Dendritic cell treated with granulocyte-macrophage colony-stimulating factor and Interleukin-4, amounts not matched to agents 40 ng/mL and 50 ng/mL, for 4 days (primary cell): ENCODE measurements at regions not wholly inside any gene's neighbourhood (a gene's known extent, or its start where the extent isn't known, plus 50 kb on each side); places are given as distances from the start of the nearest gene placed in this dataset.
"Not testable (repeated sequence)": the region's sequence is repeated elsewhere in the genome, so short reads cannot be mapped to it uniquely, and the experiment has no call there.

ENCODE experiments used
- H3K27ac Mint-ChIP-seq: one replicate; pipeline ENCODE4 v1.8.0; 2022; ENCODE audit warnings: mild to moderate bottlenecking, mixed read lengths
- H3K27me3 Mint-ChIP-seq: one replicate; pipeline ENCODE4 v1.8.0; 2022; ENCODE audit warnings: mild to moderate bottlenecking, mixed read lengths
- H3K36me3 Mint-ChIP-seq: one replicate; pipeline ENCODE4 v1.8.0; 2022; ENCODE audit warnings: low read depth, mixed read lengths
- H3K4me1 Mint-ChIP-seq: one replicate; pipeline ENCODE4 v1.8.0; 2022; ENCODE audit warnings: low read depth, mixed read lengths
- H3K4me3 Mint-ChIP-seq: one replicate; pipeline ENCODE4 v1.8.0; 2022; ENCODE audit warnings: mild to moderate bottlenecking, moderate library complexity, mixed read lengths
- H3K9me3 Mint-ChIP-seq: one replicate; pipeline ENCODE4 v1.8.0; 2022; ENCODE audit warnings: mixed read lengths
- intact Hi-C: fragments of 100-400 bp; cut with micrococcal nuclease; formaldehyde crosslinking; loops from one replicate; pipeline ENCODE4 v1.15.0; 2022

DNA sequence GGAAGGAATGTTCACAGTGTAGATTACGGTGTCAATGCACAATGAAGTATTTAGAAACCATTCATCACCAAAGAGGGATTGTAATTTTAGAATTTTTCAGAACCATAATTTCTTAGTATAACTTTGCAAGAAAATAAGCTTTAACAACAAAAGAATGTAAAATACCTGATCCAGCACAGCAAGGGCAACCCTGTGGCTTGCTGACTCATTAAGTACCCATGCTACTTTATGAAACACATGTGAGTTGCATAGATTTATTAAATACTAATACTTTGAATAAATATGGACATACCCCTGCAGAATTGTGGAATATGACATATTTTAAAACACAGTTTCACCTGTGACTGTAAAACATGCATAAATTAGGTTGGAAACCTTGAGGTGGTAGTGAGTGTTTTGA, 281.3 kb downstream of the ZNF248 start:
- no peaks in the 10 kb centered on the region for H3K36me3 Mint-ChIP-seq
- no peak overlapping the region for H3K4me3 Mint-ChIP-seq
- intact Hi-C loops = no loop called here
- H3K9me3 Mint-ChIP-seq = peaks cover 64% of the 10 kb centered on the region
- H3K27me3 Mint-ChIP-seq = no peaks in the 10 kb centered on the region
- no peak overlapping the region for H3K27ac Mint-ChIP-seq
- no peaks in the 10 kb centered on the region for H3K4me1 Mint-ChIP-seq

DNA sequence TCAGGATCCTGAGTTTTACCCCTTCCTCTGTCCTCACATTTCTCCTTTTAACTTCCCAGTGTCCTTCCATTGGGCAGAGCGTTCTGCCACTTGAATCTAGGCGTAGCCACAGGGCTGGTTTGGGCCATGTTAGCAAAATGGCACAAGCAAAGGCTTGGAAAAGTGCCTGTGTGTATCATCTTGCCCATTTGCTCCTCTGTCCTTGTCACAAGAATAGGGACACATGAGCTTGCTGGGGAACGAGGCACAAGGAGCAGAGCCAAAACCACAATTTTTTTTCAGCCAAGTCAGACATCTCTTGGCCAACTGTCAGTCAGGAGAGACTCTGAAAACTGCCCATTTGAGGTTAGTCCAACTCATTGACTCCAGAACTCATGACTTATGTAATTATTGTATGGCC, 285.2 kb downstream of the ZNF248 start:
- Mint-ChIP-seq H3K27me3 (no peaks in the 10 kb centered on the region), H3K36me3 (no peaks in the 10 kb centered on the region), H3K4me3 (no peak overlapping the region), H3K4me1 (no peaks in the 10 kb centered on the region), H3K9me3 (peaks cover 76% of the 10 kb centered on the region), H3K27ac (no peak overlapping the region)
- intact Hi-C loops = no loop called here

DNA sequence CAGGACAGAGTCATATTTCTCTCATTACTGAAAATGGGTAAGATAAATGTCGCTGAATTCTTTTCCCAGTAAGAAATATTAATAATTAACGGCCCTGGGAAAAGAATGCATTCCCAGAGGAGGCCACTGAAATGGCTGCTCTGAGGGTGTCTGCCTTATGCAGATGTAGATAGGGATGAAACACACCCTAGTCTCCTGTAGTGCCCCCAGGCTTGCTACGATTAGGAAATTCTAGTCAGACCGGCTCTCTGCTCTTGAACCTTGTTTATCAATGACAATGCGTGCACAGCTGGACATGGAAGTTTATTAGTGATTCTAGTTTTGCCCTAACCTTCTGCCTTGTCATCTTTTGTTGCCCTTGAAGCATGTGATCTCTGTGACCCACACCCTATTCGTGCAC, 291.1 kb downstream of the ZNF248 start:
- H3K27me3 Mint-ChIP-seq = no peaks in the 10 kb centered on the region

DNA sequence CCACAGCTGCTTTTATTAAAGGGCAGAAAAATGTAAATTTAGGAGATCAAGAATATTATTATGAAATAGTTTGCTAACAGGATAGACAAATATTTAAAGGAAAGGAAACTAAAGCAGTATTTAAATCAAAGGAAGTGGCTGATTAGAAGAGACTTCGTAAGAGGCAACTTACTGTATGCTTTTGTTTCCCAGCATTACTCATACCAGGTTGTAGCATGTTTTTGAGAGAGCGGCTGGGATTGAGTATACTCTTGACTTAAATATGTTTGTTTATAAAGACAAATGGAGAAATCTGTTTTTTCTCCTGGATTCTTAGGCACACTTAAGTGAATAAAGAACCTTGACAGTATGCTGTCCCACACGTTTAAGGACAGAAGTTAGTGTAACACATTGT, 293.7 kb downstream of the ZNF248 start:
- Mint-ChIP-seq H3K4me3 (no peak overlapping the region), H3K9me3 (peaks cover 49% of the 10 kb centered on the region), H3K36me3 (no peaks in the 10 kb centered on the region), H3K27me3 (no peaks in the 10 kb centered on the region), H3K4me1 (no peaks in the 10 kb centered on the region), H3K27ac (no peak overlapping the region)
- intact Hi-C loops = no loop called here

More for the DNA sequence above, 291.1 kb downstream of the ZNF248 start:
- no peak overlapping the region for H3K27ac Mint-ChIP-seq
- H3K9me3 Mint-ChIP-seq = peaks cover 43% of the 10 kb centered on the region
- H3K4me1 Mint-ChIP-seq = no peaks in the 10 kb centered on the region
- no peak overlapping the region for H3K4me3 Mint-ChIP-seq
- intact Hi-C loops = no loop called here
- no peaks in the 10 kb centered on the region for H3K36me3 Mint-ChIP-seq

DNA sequence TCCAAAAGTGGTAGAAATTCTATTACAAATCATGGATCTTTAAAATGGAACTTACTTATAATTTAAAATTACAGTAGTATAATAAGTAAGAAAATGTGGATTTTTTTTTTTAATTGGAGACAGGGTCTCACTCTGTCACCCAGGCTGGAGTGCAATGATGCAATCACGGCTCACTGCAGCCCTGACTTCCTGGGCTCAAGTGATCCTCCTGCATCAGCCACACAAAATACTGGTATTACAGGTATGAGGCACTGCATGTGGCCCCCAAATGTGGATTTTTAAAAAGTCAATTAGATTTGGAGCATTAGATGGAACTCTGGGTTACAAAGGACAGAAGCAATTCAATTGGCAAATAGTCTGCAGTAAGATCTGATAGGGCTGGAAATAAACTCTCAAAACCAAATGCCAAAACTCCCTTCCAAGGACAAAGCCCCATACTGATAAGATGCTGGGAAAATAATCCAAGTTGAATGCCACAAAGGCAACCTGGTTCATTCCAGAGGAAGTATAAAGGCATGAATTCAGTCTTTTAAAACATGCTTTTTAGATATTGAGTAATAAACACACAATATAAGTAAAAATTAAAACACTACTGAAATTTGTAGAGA, 294.2 kb downstream of the ZNF248 start:
- Mint-ChIP-seq H3K27me3 (no peaks in the 10 kb centered on the region), H3K9me3 (peaks cover 44% of the 10 kb centered on the region), H3K4me3 (no peak overlapping the region), H3K27ac (no peak overlapping the region), H3K4me1 (no peaks in the 10 kb centered on the region), H3K36me3 (no peaks in the 10 kb centered on the region)
- intact Hi-C loops = no loop called here

DNA sequence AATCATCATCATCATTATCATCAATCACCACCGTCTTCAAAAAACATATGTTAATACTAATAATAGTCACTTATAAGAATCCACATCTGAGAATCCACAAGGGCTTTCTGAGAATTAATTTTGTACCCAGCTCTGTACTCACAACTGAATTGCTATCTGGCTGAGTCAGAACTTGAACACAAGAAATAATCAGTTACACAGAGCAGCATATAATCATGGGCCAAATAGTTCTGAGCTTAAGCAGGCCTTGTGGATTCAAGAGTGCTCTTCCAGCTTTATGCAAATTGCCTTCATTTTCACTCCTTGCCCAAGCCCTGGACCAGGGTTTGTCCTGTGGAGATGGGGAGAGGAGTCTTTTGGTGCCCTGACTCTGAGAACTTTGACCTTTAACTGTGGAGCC, 304.5 kb downstream of the ZNF248 start:
- Mint-ChIP-seq H3K4me1 (no peaks in the 10 kb centered on the region), H3K4me3 (no peak overlapping the region)

DNA sequence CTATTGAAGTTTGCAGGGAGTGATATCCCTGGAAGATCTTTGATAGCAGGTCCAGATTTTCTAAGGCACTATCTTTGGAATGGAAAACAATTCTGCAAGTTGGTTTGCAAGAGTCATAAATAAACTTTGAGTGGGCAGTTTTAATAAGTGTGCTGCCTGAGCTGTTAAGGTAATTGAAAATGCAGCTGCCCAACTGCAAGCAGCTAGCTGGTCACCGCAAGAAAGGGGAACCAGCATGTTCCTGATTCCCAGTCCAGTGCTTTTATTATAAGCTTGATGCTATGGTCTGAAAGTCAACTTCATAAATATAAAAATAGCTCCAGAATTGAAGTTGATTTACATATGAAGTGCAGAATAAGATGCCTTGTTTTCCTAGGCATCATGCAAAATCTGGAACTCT, 308.4 kb downstream of the ZNF248 start:
- Mint-ChIP-seq H3K4me1 (no peaks in the 10 kb centered on the region), H3K36me3 (no peaks in the 10 kb centered on the region), H3K9me3 (peaks cover 73% of the 10 kb centered on the region), H3K4me3 (no peak overlapping the region), H3K27ac (no peak overlapping the region), H3K27me3 (no peaks in the 10 kb centered on the region)
- intact Hi-C loops = no loop called here

More for the DNA sequence above, 304.5 kb downstream of the ZNF248 start:
- H3K36me3 Mint-ChIP-seq = no peaks in the 10 kb centered on the region
- intact Hi-C loops = loop anchor here (10.0 kb wide), 1 partner anchor 58 kb away; no protein-coding TSS in a partner anchor
- H3K9me3 Mint-ChIP-seq = peaks cover 73% of the 10 kb centered on the region
- H3K27me3 Mint-ChIP-seq = no peaks in the 10 kb centered on the region
- no peak overlapping the region for H3K27ac Mint-ChIP-seq

DNA sequence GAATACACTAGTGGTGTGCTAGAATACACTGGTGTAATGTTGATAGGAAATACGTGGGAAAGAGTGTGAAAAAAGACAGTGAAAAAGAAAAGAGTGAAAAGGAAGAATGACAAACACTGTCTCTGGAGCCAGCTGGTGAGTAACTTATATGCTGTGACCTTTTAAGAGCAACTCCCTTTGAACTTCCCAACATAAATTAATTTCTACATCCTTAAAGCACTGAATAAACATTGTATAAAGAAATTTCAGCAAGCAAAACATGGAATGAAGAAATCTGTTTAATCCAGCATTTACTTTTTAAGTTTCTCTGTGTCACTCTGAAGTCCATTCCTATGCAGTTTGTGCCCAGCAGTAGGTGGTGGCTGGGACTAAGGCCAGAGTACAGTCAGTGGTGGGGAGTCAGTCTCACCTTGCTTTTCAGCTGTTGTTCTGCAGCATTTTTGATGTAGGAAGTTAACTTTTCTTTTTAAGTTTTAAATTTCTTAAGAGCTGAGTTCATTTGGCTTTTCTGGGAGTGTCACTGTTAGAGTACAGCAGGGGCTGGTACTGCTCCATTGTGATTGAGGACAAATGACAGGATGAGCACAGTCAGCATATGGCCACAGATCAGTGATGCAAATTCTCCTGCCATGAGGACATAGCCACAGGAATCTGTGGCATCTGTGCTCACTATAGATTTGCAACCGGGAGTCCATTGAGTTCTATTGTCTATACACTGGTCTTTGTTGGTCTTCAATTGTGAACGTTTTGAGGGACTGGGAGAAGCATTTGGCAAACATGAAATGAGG, 321.8 kb downstream of the ZNF248 start:
- intact Hi-C loops = no loop called here

DNA sequence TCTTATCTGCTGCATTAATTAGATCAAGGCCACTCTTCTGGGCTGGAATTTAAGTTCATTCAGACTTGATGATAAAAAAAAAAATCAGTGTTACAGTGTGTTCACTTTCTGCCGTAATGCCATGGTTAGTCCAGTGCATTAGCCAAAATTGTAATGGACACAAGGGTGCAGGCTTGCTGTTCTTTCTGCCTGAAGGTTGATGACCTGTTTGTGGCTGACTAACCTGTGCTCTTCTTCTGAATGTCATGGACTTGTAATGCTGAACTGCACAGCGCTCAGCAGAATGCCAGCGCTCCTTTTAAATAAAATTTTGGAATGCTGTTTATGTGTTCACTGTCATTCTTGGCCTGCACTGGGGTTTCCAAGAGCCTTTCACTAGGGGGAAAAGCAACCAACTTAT, 323.2 kb downstream of the ZNF248 start:
- intact Hi-C loops = no loop called here
- H3K27me3 Mint-ChIP-seq = no peaks in the 10 kb centered on the region
- peaks cover 53% of the 10 kb centered on the region for H3K9me3 Mint-ChIP-seq
- no peaks in the 10 kb centered on the region for H3K4me1 Mint-ChIP-seq
- H3K36me3 Mint-ChIP-seq = no peaks in the 10 kb centered on the region
- no peak overlapping the region for H3K4me3 Mint-ChIP-seq
- H3K27ac Mint-ChIP-seq = no peak overlapping the region

More for the DNA sequence above, 321.8 kb downstream of the ZNF248 start:
- Mint-ChIP-seq H3K4me1 (no peaks in the 10 kb centered on the region), H3K27ac (no peak overlapping the region), H3K4me3 (no peak overlapping the region), H3K36me3 (no peaks in the 10 kb centered on the region), H3K27me3 (no peaks in the 10 kb centered on the region), H3K9me3 (peaks cover 57% of the 10 kb centered on the region)

DNA sequence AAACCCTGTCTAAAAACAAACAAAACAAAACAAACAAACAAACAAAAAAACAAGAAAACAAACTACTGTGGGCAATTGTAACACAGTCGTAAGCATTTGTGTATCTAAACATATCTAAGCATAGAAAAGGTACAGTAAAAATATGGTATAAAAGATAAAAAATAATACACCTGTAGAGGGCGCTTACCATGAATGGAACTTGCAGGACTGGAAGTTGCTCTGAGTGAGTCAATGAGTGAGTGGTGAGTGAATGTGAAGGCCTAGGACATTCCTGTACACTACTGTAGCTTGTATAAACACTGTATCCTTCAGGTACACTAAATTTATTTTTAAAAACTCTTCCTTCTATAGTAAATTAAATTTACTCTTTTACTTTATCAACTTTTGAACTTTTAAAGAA, 332.0 kb downstream of the ZNF248 start:
- H3K4me3 Mint-ChIP-seq, H3K27ac Mint-ChIP-seq, intact Hi-C loops, H3K27me3 Mint-ChIP-seq, H3K4me1 Mint-ChIP-seq, H3K9me3 Mint-ChIP-seq, H3K36me3 Mint-ChIP-seq: not testable (repeated sequence)

DNA sequence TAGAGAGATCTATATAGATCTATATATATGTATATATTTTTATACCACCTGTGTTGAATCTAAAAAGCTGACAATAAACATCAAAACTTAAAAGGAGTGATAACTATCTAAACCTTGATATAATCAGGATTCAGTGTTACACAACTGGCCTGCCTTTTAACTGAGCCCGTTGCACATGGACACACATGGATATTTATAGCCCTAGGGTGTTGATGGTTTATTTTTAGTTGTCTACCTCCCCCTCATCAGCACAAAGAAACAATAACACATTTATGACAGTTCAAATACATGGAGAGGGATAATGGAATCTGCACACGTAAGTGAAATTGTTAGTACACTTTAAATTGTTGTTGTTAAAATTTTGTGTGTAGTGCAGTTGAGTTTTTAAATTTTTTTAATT, 336.9 kb downstream of the ZNF248 start:
- H3K9me3 Mint-ChIP-seq = no peaks in the 10 kb centered on the region
- intact Hi-C loops = no loop called here
- H3K27me3 Mint-ChIP-seq = no peaks in the 10 kb centered on the region
- H3K4me3 Mint-ChIP-seq = no peak overlapping the region
- H3K27ac Mint-ChIP-seq = no peak overlapping the region
- H3K36me3 Mint-ChIP-seq = no peaks in the 10 kb centered on the region
- no peaks in the 10 kb centered on the region for H3K4me1 Mint-ChIP-seq

DNA sequence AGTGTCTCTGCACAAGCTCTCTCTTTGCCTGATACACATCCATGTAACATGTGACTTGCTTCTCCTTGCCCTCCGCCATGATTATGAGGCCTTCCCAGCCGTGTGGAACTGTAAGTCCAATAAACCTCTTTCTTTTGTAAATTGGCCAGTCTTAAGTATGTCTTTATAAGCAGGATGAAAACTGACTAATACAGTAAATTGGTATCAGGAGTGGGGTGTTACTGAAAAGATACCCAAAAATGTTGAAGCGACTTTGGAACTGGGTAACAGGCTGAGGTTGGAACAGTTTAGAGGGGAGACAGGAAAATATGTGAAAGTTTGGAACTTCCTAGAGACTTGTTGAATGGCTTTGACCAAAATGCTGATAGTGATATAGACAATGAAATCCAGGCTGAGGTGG, 346.9 kb downstream of the ZNF248 start:
- intact Hi-C loops, H3K36me3 Mint-ChIP-seq, H3K27ac Mint-ChIP-seq, H3K4me1 Mint-ChIP-seq, H3K4me3 Mint-ChIP-seq, H3K27me3 Mint-ChIP-seq: not testable (repeated sequence)
- peaks cover 34% of the 10 kb centered on the region for H3K9me3 Mint-ChIP-seq

DNA sequence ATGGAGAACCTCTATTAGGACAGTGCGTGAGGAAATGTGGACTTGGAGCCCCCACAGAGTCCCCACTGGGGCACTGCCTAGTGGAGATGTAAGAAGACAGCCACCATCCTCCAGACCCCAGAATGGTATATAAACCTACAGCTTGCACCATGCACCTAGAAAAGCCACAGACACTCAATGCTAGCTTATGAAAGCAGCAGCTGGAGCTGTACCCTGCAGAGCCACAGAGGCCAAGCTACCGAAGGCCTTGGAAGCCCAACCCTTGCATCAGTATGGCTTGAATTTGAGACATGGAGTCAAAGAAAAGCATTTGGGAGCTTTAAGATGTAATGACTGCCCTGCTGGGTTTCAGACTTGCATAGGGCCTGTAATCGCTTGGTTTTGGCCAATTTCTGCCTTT, 361.3 kb downstream of the ZNF248 start:
- Mint-ChIP-seq H3K4me3 (no peak overlapping the region), H3K4me1 (no peaks in the 10 kb centered on the region), H3K36me3 (no peaks in the 10 kb centered on the region), H3K27ac (no peak overlapping the region), H3K9me3 (no peaks in the 10 kb centered on the region), H3K27me3 (no peaks in the 10 kb centered on the region)
- intact Hi-C loops = loop anchor here (5.0 to 10.0 kb wide), 2 partner anchors 59 to 1859 kb away; no protein-coding TSS in a partner anchor

DNA sequence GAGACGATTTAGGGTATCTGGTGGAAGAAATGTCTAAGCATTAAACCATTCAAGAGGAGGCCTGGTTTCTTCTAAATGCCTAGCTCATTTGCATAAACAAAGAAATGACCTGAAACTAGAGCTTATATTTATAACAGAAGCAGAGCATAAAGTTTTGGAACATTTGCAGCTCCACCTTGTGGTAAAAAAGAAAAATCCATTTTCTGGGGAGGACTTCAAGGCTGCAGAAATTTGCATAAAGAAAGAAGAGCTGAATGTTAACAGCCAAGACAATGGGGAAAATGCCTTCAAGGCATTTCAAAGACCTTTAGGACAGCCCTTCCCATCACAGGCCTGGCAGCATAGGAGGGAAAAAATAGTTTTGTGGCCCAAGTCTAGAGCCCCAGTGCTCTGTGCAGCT, 362.0 kb downstream of the ZNF248 start:
- H3K4me1 Mint-ChIP-seq = no peaks in the 10 kb centered on the region
- no peak overlapping the region for H3K27ac Mint-ChIP-seq
- H3K4me3 Mint-ChIP-seq = no peak overlapping the region
- no peaks in the 10 kb centered on the region for H3K36me3 Mint-ChIP-seq
- no peaks in the 10 kb centered on the region for H3K27me3 Mint-ChIP-seq
- no peaks in the 10 kb centered on the region for H3K9me3 Mint-ChIP-seq
- intact Hi-C loops = loop anchor here (5.0 to 10.0 kb wide), 2 partner anchors 59 to 1858 kb away; no protein-coding TSS in a partner anchor
